GM23338 (cell line): ENCODE measurements at regions not wholly inside any gene's neighbourhood (a gene's known extent, or its start where the extent isn't known, plus 50 kb on each side); places are given as distances from the start of the nearest gene placed in this dataset.

Experiments used
- EZH2 ChIP-seq: fragments of 200-600 bp; sonication (generic); IDR thresholded peaks from one replicate; pipeline ENCODE4 v1.8.0; 2017; ENCODE audit warnings: antibody characterized with exemption, mild to moderate bottlenecking, low read depth; ENCODE audit not compliant: unreplicated experiment
- EZH2phosphoT487 ChIP-seq: fragments of 200-600 bp; sonication (generic); IDR thresholded peaks from one replicate; pipeline ENCODE4 v1.8.1; 2018; ENCODE audit warnings: antibody characterized with exemption; ENCODE audit not compliant: unreplicated experiment
- JUNB ChIP-seq: IDR thresholded peaks from one replicate; pipeline ENCODE4 v1.6.1; 2016; ENCODE audit warnings: antibody characterized with exemption; ENCODE audit not compliant: unreplicated experiment

GRCh38 chr12:42961395-42961794, 371.8 kb upstream of the PRICKLE1 start:
- TF ChIP-seq JUNB (no peak), EZH2 (no peak), EZH2phosphoT487 (no peak)
